Mesenchymal stem cell (in vitro differentiated cells and primary cell): ENCODE measurements at regions not wholly inside any gene's neighbourhood (a gene's known extent, or its start where the extent isn't known, plus 50 kb on each side); places are given as distances from the start of the nearest gene placed in this dataset.

ENCODE experiments used
- DNase-seq: peaks from one replicate; pipeline ENCODE4 v3.0.0-alpha.2; 2013
- H2AFZ ChIP-seq: one replicate; pipeline ENCODE4 v1.6.1; 2013; ENCODE audit warnings: low read depth, mild to moderate bottlenecking, control low read depth, inconsistent platforms, low read length, moderate library complexity
- H2AK5ac ChIP-seq: 2 replicates; pipeline ENCODE4 v1.6.1; 2013; ENCODE audit warnings: low read length, moderate library complexity, mild to moderate bottlenecking, inconsistent platforms; ENCODE audit not compliant: severe bottlenecking
- H2BK120ac ChIP-seq: one replicate; pipeline ENCODE4 v1.6.1; 2013; ENCODE audit warnings: low read depth, mild to moderate bottlenecking, inconsistent platforms, low read length, moderate library complexity
- H2BK12ac ChIP-seq, 2 experiments: one replicate each; pipeline ENCODE4 v1.6.1; 2013; ENCODE audit warnings: inconsistent platforms in 2 of 2, low read length in 2 of 2, mild to moderate bottlenecking in 2 of 2, moderate library complexity in 2 of 2, control low read depth in 1 of 2
- H2BK15ac ChIP-seq: one replicate; pipeline ENCODE4 v1.6.1; 2013; ENCODE audit warnings: mild to moderate bottlenecking, low read depth, inconsistent platforms; ENCODE audit not compliant: poor library complexity, severe bottlenecking
- H2BK5ac ChIP-seq: 2 replicates; pipeline ENCODE4 v1.6.1; 2013; ENCODE audit warnings: low read depth, mild to moderate bottlenecking, low read length, control low read depth, inconsistent platforms; ENCODE audit not compliant: poor library complexity, severe bottlenecking
- H3K14ac ChIP-seq, 2 experiments: one replicate each; pipeline ENCODE4 v1.6.1; 2013; ENCODE audit warnings: inconsistent platforms in 2 of 2, low read length in 2 of 2, control low read depth in 1 of 2, mild to moderate bottlenecking in 1 of 2, moderate library complexity in 1 of 2
- H3K18ac ChIP-seq, 2 experiments: one replicate each; pipeline ENCODE4 v1.6.1; 2013; ENCODE audit warnings: inconsistent platforms in 2 of 2, low read length in 2 of 2, control low read depth in 1 of 2, low read depth in 1 of 2, mild to moderate bottlenecking in 1 of 2
- H3K23ac ChIP-seq, 2 experiments: one replicate each; pipeline ENCODE4 v1.6.1; 2013; ENCODE audit warnings: inconsistent platforms in 2 of 2, low read length in 2 of 2, mild to moderate bottlenecking in 2 of 2, moderate library complexity in 2 of 2, control low read depth in 1 of 2
- H3K27ac ChIP-seq: 2 replicates; pipeline ENCODE4 v1.5.1; 2013; ENCODE audit warnings: mild to moderate bottlenecking, moderate library complexity, low read length, control low read depth, inconsistent platforms; ENCODE audit not compliant: poor library complexity, severe bottlenecking
- H3K27me3 ChIP-seq, 2 experiments: 2 replicates each; pipeline versions ENCODE4 v1.6.1 to v1.7.0; 2013; ENCODE audit warnings: low read length in 2 of 2, mild to moderate bottlenecking in 2 of 2, moderate library complexity in 2 of 2, control low read depth in 1 of 2, inconsistent platforms in 1 of 2; ENCODE audit not compliant: control insufficient read depth in 1 of 2, insufficient read depth in 1 of 2
- H3K36me3 ChIP-seq, 2 experiments: 2 replicates each; pipeline versions ENCODE4 v1.6.1 to v1.7.0; 2013; ENCODE audit warnings: low read length in 2 of 2, control low read depth in 1 of 2, inconsistent platforms in 1 of 2, low read depth in 1 of 2, mild to moderate bottlenecking in 1 of 2; ENCODE audit not compliant: insufficient read depth in 2 of 2, control insufficient read depth in 1 of 2
- H3K4ac ChIP-seq, 2 experiments: one replicate each; pipeline ENCODE4 v1.6.1; 2013; ENCODE audit warnings: inconsistent platforms in 2 of 2, low read length in 2 of 2, mild to moderate bottlenecking in 2 of 2, moderate library complexity in 2 of 2, control low read depth in 1 of 2, low read depth in 1 of 2
- H3K4me1 ChIP-seq: 2 replicates; pipeline ENCODE4 v1.6.1; 2013; ENCODE audit warnings: low read depth, low read length, control low read depth; ENCODE audit not compliant: control insufficient read depth, insufficient read depth
- H3K4me2 ChIP-seq: 2 replicates; pipeline ENCODE4 v1.6.1; 2013; ENCODE audit warnings: low read length, mild to moderate bottlenecking, inconsistent platforms; ENCODE audit not compliant: poor library complexity, severe bottlenecking
- H3K4me3 ChIP-seq, 2 experiments: 2 replicates each; pipeline versions ENCODE4 v1.5.1 to v1.7.0; 2013; ENCODE audit warnings: low read length in 2 of 2, mild to moderate bottlenecking in 2 of 2, control low read depth in 1 of 2, low read depth in 1 of 2; ENCODE audit not compliant: insufficient read depth in 1 of 2
- H3K79me1 ChIP-seq: replicated peaks from 2 replicates; pipeline ENCODE4 v1.6.1; 2013; ENCODE audit warnings: mild to moderate bottlenecking, control low read depth, low read length, inconsistent platforms; ENCODE audit not compliant: poor library complexity, severe bottlenecking
- H3K9ac ChIP-seq: 2 replicates; pipeline ENCODE4 v1.7.0; 2013; ENCODE audit warnings: mild to moderate bottlenecking, low read length, moderate library complexity
- H3K9me3 ChIP-seq: 2 replicates; pipeline ENCODE4 v1.7.0; 2013; ENCODE audit warnings: mild to moderate bottlenecking, low read length; ENCODE audit not compliant: control insufficient read depth
- H4K8ac ChIP-seq: one replicate; pipeline ENCODE4 v1.6.1; 2013; ENCODE audit warnings: inconsistent platforms, mild to moderate bottlenecking, low read length, moderate library complexity
- H4K91ac ChIP-seq: one replicate; pipeline ENCODE4 v1.6.1; 2013; ENCODE audit warnings: mild to moderate bottlenecking, low read length, inconsistent platforms
- WGBS: methylation state at CpG from one replicate; pipeline ENCODE4 v1.1.7; 2013; ENCODE audit warnings: mixed read lengths; 5-methylcytosine and 5-hydroxymethylcytosine counted together

GRCh38 chr17:77771998-77772397, 186.5 kb upstream of the TNRC6C start:
- 84% methylated on average over 5 of the region's 5 CpGs for WGBS
- Histone ChIP-seq H3K23ac (no peak overlapping the region), H3K79me1 (no peaks in the 10 kb centered on the region)

GRCh38 chr17:77772461-77772897, 186.0 kb upstream of the TNRC6C start:
- Histone ChIP-seq H3K27ac (no peak overlapping the region), H3K27me3 (peaks cover 22 to 36% of the 10 kb centered on the region in 2 experiments), H4K91ac (no peak overlapping the region), H3K9ac (peak overlapping the region; percentile 11), H3K4me1 (peaks cover 15% of the 10 kb centered on the region), H3K18ac (peak overlapping the region in 1 of 2 experiments; percentile 26), H3K4me2 (no peak overlapping the region), H2BK5ac (no peak overlapping the region), H3K36me3 (no peaks in the 10 kb centered on the region), H2BK12ac (no peak overlapping the region), H3K9me3 (no peaks in the 10 kb centered on the region), H4K8ac (no peak overlapping the region), H3K4me3 (no peak overlapping the region), H3K4ac (no peak overlapping the region), H2AK5ac (no peak overlapping the region), H3K14ac (no peak overlapping the region), H2AFZ (no peak overlapping the region), H3K23ac (no peak overlapping the region), H2BK15ac (no peak overlapping the region), H2BK120ac (no peak overlapping the region), H3K79me1 (no peaks in the 10 kb centered on the region)
- peak; percentile 51 for DNase-seq
- 14% methylated on average over 10 of the region's 10 CpGs for WGBS

More at GRCh38 chr17:77771998-77772397, 186.5 kb upstream of the TNRC6C start:
- Histone ChIP-seq H3K14ac (no peak overlapping the region), H3K36me3 (no peaks in the 10 kb centered on the region), H4K91ac (no peak overlapping the region), H2BK120ac (no peak overlapping the region), H3K27me3 (peaks cover 22 to 40% of the 10 kb centered on the region in 2 experiments), H2BK15ac (no peak overlapping the region), H3K4me1 (peaks cover 15% of the 10 kb centered on the region), H3K4me3 (no peak overlapping the region), H2AK5ac (no peak overlapping the region), H3K18ac (no peak overlapping the region), H3K4ac (no peak overlapping the region), H2AFZ (no peak overlapping the region), H3K27ac (no peak overlapping the region), H2BK12ac (no peak overlapping the region), H4K8ac (no peak overlapping the region), H2BK5ac (no peak overlapping the region), H3K9ac (no peak overlapping the region), H3K9me3 (no peaks in the 10 kb centered on the region), H3K4me2 (no peak overlapping the region)
- no peak for DNase-seq

- no peak overlapping the region for H3K27ac ChIP-seq
- H2BK15ac ChIP-seq = no peak overlapping the region
- no peaks in the 10 kb centered on the region for H3K9me3 ChIP-seq
- no peak overlapping the region for H3K4me2 ChIP-seq
- no peaks in the 10 kb centered on the region for H3K79me1 ChIP-seq
- no peaks in the 10 kb centered on the region for H3K36me3 ChIP-seq
- H3K4me1 ChIP-seq = peaks cover 15% of the 10 kb centered on the region
- H4K91ac ChIP-seq = no peak overlapping the region
- H3K14ac ChIP-seq = no peak overlapping the region
- DNase-seq = no peak
- WGBS = 58% methylated on average over 6 of the region's 6 CpGs
- H2BK5ac ChIP-seq = no peak overlapping the region
- no peak overlapping the region for H2AK5ac ChIP-seq
- no peak overlapping the region for H3K4me3 ChIP-seq
- peaks cover 17 to 34% of the 10 kb centered on the region in 2 experiments for H3K27me3 ChIP-seq
- H2AFZ ChIP-seq = no peak overlapping the region
- peak overlapping the region; percentile 11 for H3K9ac ChIP-seq
- H3K23ac ChIP-seq = no peak overlapping the region
- H2BK12ac ChIP-seq = no peak overlapping the region
- H3K18ac ChIP-seq = peak overlapping the region in 1 of 2 experiments; percentile 26
- no peak overlapping the region for H3K4ac ChIP-seq
- no peak overlapping the region for H4K8ac ChIP-seq
- no peak overlapping the region for H2BK120ac ChIP-seq
Observed at GRCh38 chr17:77772899-77773358, 185.6 kb upstream of the TNRC6C start.

GRCh38 chr17:77774182-77774581, 184.3 kb upstream of the TNRC6C start:
- H3K36me3 ChIP-seq = no peaks in the 10 kb centered on the region
- no peak overlapping the region for H3K4me3 ChIP-seq
- H3K9ac ChIP-seq = no peak overlapping the region
- H3K4me1 ChIP-seq = peaks cover 15% of the 10 kb centered on the region
- H2BK5ac ChIP-seq = no peak overlapping the region
- H3K27ac ChIP-seq = no peak overlapping the region
- no peak for DNase-seq
- H2BK15ac ChIP-seq = no peak overlapping the region
- no peak overlapping the region for H2AFZ ChIP-seq
- H3K4ac ChIP-seq = no peak overlapping the region
- H3K9me3 ChIP-seq = no peaks in the 10 kb centered on the region
- H2AK5ac ChIP-seq = no peak overlapping the region
- H2BK12ac ChIP-seq = no peak overlapping the region
- no peak overlapping the region for H4K91ac ChIP-seq
- no peak overlapping the region for H3K14ac ChIP-seq
- H2BK120ac ChIP-seq = no peak overlapping the region
- no peak overlapping the region for H3K4me2 ChIP-seq
- 94% methylated on average over 13 of the region's 13 CpGs for WGBS
- peaks cover 12 to 34% of the 10 kb centered on the region in 2 experiments for H3K27me3 ChIP-seq
- no peak overlapping the region for H3K18ac ChIP-seq
- no peak overlapping the region for H4K8ac ChIP-seq
- H3K23ac ChIP-seq = no peak overlapping the region
- H3K79me1 ChIP-seq = no peaks in the 10 kb centered on the region
